ENCODE measurements at regions not wholly inside any gene's neighbourhood (a gene's known extent, or its start where the extent isn't known, plus 50 kb on each side); places are given as distances from the start of the nearest gene placed in this dataset.
"Not testable (repeated sequence)": the region's sequence is repeated elsewhere in the genome, so short reads cannot be mapped to it uniquely, and the experiment has no call there.

- DNase-seq (ENCODE audit: low read depth): no peak
Measured at GRCh38 chr2:136715146-136715545, 50.2 kb upstream of the THSD7B start.

GRCh38 chr2:136714452-136714951 lies 50.8 kb upstream of the THSD7B start:
- DNase-seq (ENCODE audit: low read depth): no peak

DNA sequence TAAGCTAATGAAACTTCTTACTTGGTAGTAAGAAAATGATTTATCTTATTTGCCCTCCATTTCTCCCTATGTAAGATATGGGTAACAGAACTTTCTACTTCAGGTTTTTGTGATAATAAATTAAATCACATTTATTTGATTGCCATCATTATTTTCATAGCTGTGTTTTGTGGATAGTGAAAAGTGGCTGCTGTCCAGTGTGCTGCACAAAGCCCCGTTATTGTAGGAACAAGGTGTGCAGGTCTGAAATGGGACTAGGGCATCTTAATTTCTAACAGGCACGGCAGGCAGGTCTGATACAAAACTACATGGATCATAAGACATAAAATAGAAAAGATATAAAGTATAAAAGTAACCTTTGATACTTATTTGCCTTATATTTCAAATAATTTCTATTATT lies 51.6 kb upstream of the THSD7B start:
- no peak for DNase-seq (ENCODE audit: low read depth)

DNA sequence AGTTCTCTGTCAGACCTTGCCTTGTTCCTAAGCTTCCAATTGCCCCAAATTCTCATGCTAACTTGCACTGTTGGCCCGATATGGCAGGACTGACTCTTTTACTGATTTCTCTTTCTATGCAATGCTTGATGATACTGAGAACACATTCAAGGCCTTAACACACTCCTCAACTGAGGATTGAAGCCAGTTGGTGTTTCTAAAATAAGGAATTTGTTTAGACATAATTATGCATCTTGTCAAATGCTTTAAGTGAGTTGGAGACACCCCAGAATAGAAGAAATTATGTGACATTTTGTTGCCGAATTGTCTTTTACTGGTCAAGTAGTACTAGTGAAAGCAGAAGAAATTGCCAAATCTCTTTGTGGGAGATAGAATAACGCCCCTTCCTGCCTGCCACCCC lies 60.0 kb upstream of the THSD7B start:
- DNase-seq (ENCODE audit: low read depth): no peak

- no peak for DNase-seq (ENCODE audit: low read depth)
Measured at GRCh38 chr2:136703214-136703613, 62.1 kb upstream of the THSD7B start.

- no peak for DNase-seq (ENCODE audit: low read depth)
Measured at GRCh38 chr2:136696438-136696837, 68.9 kb upstream of the THSD7B start.

DNA sequence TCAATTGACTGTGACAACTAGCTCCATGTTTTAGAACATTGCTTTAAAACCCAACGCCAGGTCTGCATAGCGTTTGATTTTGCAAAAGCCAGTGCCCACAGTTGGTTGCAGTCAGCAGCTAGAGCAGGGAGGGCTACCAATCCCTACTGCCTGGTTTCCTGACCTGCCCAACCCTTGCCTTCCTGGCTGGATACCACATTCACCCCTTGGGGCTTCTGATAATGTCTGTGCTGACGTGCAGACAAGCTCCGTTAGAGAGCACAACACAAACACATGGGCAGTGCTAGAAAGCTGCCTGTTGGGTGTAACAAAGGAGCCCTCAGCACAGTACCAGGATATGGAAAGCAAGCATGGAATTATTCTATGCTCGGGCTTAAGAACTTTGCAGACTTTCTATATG lies 71.4 kb upstream of the THSD7B start:
- no peak for DNase-seq (ENCODE audit: low read depth)

DNA sequence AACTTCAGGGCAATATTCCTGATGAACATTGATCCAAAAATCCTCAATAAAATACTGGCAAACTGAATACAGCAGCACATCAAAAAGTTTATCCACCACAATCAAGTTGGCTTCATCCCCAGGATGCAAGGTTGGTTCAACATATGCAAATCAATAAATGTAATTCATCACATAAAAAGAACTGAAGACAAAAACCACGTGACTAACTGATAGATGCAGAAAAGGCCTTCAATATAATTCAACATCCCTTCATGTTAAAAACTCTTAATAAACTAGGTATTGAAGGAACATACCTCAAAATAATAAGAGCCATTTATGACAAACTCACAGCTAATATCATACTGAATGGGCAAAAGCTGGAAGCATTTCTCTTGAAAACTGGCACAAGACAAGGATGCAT lies 85.3 kb upstream of the THSD7B start:
- DNase-seq (ENCODE audit: low read depth): not testable (repeated sequence)

GRCh38 chr2:136665736-136666135 lies 99.6 kb upstream of the THSD7B start:
- DNase-seq (ENCODE audit: low read depth): no peak

DNA sequence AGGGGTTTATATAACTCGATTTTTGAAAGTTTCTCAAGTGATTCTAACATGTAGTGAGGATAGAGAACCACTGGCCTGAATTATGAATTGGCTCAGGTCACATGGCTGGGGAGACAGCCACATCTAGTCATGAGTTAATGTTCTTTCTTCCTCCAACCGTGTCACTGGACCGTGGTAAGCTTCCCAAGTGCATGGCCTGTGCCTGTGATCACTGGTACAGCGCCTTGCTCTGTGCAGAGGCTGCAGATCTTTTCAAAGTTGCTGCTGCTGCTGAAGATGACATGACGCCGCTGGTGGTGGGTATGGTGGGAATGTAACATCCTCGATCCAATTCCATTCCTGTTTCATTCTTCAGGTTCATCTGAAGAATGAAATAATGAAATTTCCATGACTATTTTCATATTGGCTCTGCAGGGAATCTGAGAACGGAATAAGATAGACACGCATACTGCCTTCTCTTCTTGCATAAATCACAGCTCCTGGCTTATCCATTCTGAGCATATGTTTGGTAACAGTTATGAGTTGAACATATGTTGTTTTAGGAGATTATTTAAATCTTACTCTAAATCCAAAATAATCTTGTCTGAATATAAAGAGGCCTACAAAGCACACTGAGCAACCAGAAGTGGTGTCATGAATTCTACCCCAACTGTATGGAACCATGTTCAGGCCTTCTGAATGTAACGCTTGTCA lies 100.5 kb upstream of the THSD7B start:
- no peak for DNase-seq (ENCODE audit: low read depth)

DNA sequence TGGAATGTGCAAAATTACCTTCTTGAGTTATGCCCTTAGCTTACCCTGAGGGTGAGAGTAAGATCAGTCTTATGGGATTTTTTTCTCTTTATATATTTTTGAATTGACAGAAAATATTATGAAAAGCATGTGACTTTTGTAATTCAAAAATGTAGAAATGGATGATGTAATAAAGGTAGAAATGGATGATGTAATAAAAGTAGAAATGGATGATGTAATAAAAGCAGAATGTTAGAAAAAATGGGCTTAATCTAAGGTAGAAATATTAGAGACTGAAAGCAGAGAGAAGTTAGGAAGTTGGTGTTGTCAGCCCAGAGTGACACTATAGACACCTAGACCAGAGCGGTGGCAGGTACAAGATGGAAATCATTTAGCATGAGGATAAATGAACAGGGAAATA lies 107.1 kb upstream of the THSD7B start:
- no peak for DNase-seq (ENCODE audit: low read depth)

GRCh38 chr2:136653861-136654260 lies 111.5 kb upstream of the THSD7B start:
- DNase-seq (ENCODE audit: low read depth): no peak

- no peak for DNase-seq (ENCODE audit: low read depth)
Measured at GRCh38 chr2:136651456-136652010, 113.8 kb upstream of the THSD7B start.

- no peak for DNase-seq (ENCODE audit: low read depth)
Measured at GRCh38 chr2:136647039-136647438, 118.3 kb upstream of the THSD7B start.

- no peak for DNase-seq (ENCODE audit: low read depth)
Measured at GRCh38 chr2:136645236-136645828, 120.0 kb upstream of the THSD7B start.

GRCh38 chr2:136639651-136640050 lies 125.7 kb upstream of the THSD7B start:
- no peak for DNase-seq (ENCODE audit: low read depth)

DNA sequence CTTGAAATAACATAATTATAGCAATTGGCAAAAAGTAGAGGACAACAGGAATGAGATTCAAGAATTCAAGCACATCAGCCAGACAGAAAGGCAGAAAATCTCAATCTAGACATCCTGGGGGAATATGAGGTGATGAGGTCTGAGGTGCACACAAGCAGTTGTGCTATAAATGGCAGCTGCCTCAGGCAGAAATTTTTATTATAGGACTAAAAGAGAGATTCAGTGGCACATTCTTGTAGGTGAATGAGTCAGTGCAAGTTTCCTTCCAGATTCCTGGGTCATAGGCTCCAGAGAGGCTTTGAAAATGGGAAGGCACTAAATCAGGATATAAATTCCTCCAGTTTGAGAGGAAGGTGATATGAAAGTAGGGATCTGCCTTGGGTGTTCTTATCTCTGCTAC lies 127.2 kb upstream of the THSD7B start:
- no peak for DNase-seq (ENCODE audit: low read depth)

DNA sequence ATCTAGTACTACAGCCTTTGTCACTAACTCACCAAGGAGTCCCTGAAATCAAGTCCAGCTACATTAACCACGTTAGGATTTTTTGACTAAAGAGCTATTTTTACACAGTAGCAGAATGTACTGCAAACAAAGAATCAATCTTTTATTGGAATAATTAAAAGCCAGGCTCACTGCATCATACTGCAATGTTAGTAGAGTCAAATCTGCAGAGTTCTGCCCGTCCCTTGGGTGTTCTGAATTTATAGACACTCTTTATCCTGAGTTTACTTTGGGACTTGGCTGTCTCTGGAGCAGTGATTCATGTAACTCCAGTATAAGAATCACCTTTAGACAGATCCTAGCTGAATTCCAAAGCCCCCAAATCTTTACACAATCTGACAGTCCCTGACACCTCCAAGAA lies 127.9 kb upstream of the THSD7B start:
- DNase-seq (ENCODE audit: low read depth): no peak

- DNase-seq (ENCODE audit: low read depth): no peak
Measured at GRCh38 chr2:136628490-136628889, 136.9 kb upstream of the THSD7B start.

DNA sequence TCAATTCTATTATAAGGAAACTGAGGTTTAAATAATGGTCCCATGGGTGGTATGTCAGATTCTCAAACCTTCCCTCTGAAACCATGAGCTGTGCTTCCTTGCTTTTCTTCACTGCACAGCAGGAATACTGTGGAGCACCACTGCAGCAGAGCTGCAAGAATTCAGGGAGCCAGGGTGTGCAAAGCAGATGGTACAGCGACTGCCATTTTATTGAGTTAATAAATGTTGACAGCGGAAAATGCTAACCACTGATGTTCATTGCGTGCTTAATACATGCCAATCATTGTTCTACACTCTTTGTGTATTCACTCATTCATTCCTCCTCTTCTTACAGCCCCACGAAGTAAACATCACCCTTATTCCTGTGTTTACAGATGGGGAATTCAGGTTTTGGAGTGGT lies 152.2 kb upstream of the THSD7B start:
- DNase-seq (ENCODE audit: low read depth): no peak

DNA sequence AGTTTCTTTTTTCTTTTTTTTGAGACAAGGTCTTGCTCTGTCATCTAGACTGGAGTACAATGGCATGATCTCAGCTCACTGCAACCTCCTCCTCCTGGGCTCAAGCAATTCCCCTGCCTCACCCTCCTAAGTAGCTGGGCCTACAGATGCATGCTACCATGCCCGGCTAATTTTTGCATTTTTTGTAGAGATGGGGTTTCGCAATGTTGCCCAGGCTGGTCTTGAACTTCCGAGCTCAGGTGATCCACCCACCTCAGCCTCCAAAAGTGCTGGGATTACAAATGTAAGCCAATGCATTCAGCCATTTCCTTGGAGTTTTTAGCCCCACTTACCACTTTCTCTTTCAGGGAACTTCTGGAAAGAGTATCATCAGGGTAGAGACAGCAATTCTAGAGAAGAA lies 153.3 kb upstream of the THSD7B start:
- no peak for DNase-seq (ENCODE audit: low read depth)

DNA sequence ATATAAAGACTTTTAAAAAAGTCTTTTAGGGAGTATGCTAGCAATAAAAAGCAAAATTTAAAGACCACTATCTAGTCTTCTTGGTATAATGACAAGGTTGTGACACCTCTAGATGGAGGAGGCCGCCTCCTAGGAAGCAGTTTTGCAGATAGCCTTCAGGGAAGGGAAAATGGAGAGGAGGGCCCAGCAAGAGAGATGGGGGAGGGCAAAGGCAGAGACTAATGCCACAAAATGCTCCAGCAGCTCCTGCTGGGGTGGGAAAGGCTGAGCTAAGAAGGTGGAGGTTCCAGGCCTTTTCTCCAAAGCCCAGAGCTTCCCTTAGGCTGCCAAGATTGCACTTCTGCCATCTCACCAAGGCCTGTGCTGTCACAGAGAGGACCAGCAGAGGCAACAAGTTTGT lies 153.9 kb upstream of the THSD7B start:
- no peak for DNase-seq (ENCODE audit: low read depth)

DNA sequence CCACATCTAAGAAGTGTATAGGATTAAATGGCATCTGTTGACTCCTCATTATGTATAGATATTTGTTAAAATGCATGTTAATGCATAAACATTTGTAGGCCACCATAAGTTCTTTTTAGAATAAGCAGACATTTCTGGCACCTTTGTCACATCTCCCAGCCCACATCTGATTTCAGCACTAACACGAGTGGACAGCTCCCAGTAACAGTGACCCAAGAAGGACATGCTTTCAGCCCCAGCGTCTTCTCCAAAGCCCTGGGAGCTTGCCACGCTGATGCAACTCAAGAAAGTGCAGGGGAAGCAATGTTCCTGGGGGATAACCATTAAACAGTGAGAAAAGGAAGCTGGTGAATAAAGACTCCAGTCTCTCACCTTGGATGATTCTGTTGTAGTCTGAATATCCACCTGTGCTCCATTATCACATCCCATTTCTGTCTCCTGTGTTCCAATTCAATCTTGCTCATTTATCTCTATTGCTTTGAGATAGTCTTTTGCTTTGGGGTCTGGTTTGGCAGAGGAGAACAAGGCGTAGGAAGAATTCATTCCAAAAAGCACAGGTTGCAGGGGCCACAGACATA lies 182.6 kb upstream of the THSD7B start:
- no peak for DNase-seq (ENCODE audit: low read depth)

Data from stimulated activated CD8-positive, alpha-beta memory T cell treated with anti-CD3 and anti-CD28 coated beads, Interleukin-15, amount 100 ng/mL, for 24 hours (primary cell).